GM23338 (cell line): ENCODE measurements at regions not wholly inside any gene's neighbourhood (a gene's known extent, or its start where the extent isn't known, plus 50 kb on each side); places are given as distances from the start of the nearest gene placed in this dataset.
"Not testable (repeated sequence)": the region's sequence is repeated elsewhere in the genome, so short reads cannot be mapped to it uniquely, and the experiment has no call there.

Experiments used
- ATAC-seq: fragments of 200-7000 bp; cut with Tn5 transposase; 3 replicates; pipeline ENCODE4 v1.9.1; 2020
- DNase-seq: peaks from one replicate; pipeline ENCODE4 v3.0.0-alpha.2; 2015; ENCODE audit warnings: low spot score
- H2AFZ ChIP-seq: fragments of 200-600 bp; sonication (generic); 2 replicates; pipeline ENCODE4 v1.8.0; 2016; ENCODE audit warnings: antibody characterized with exemption, mild to moderate bottlenecking, moderate library complexity
- H3F3A ChIP-seq: fragments of 200-600 bp; sonication (generic); replicated peaks from 2 replicates; pipeline ENCODE4 v1.8.0; 2017; ENCODE audit warnings: antibody characterized with exemption, mixed run types, low read depth
- H3K27ac ChIP-seq: fragments of 200-600 bp; sonication (generic); 2 replicates; pipeline ENCODE4 v1.6.1; 2016; ENCODE audit warnings: low read depth
- H3K27me3 ChIP-seq: fragments of 200-600 bp; sonication (generic); 2 replicates; pipeline ENCODE4 v1.8.0; 2016; ENCODE audit warnings: mild to moderate bottlenecking, mixed run types, moderate library complexity; ENCODE audit not compliant: insufficient read depth
- H3K36me3 ChIP-seq: fragments of 200-600 bp; sonication (generic); 2 replicates; pipeline ENCODE4 v1.8.0; 2016; ENCODE audit warnings: mild to moderate bottlenecking; ENCODE audit not compliant: insufficient read depth
- H3K4me1 ChIP-seq: fragments of 200-600 bp; sonication (generic); 2 replicates; pipeline ENCODE4 v1.8.0; 2016; ENCODE audit warnings: mild to moderate bottlenecking, moderate library complexity; ENCODE audit not compliant: insufficient read depth
- H3K4me2 ChIP-seq: fragments of 200-600 bp; sonication (generic); 2 replicates; pipeline ENCODE4 v1.7.1; 2017; ENCODE audit warnings: mixed run types
- H3K4me3 ChIP-seq: fragments of 200-600 bp; sonication (generic); 2 replicates; pipeline ENCODE4 v1.6.1; 2016; ENCODE audit warnings: mixed run types
- H3K79me2 ChIP-seq: fragments of 200-600 bp; sonication (generic); replicated peaks from 2 replicates; pipeline ENCODE4 v1.8.0; 2017; ENCODE audit warnings: mild to moderate bottlenecking; ENCODE audit not compliant: insufficient read depth
- H3K9me2 ChIP-seq: fragments of 200-600 bp; sonication (generic); 2 replicates; pipeline ENCODE4 v1.8.0; 2017; ENCODE audit not compliant: insufficient read depth
- H4K20me1 ChIP-seq: fragments of 200-600 bp; sonication (generic); replicated peaks from 2 replicates; pipeline ENCODE4 v1.8.0; 2017; ENCODE audit warnings: mild to moderate bottlenecking; ENCODE audit not compliant: insufficient read depth
- H3K27ac Mint-ChIP-seq: 2 replicates; pipeline ENCODE4 v1.8.0; 2020; ENCODE audit warnings: inconsistent platforms, mild to moderate bottlenecking, moderate library complexity, mixed read lengths
- H3K27me3 Mint-ChIP-seq: 3 replicates; pipeline ENCODE4 v1.8.0; 2022; ENCODE audit warnings: low read depth, mild to moderate bottlenecking, moderate library complexity, mixed read lengths, inconsistent platforms; ENCODE audit not compliant: insufficient read depth, poor library complexity
- H3K36me3 Mint-ChIP-seq: 3 replicates; pipeline ENCODE4 v1.8.0; 2021; ENCODE audit warnings: low read depth, mild to moderate bottlenecking, inconsistent platforms, moderate library complexity, mixed read lengths
- H3K4me1 Mint-ChIP-seq: 3 replicates; pipeline ENCODE4 v1.8.0; 2020; ENCODE audit warnings: mild to moderate bottlenecking, inconsistent platforms, mixed read lengths
- H3K4me3 Mint-ChIP-seq: 3 replicates; pipeline ENCODE4 v1.8.0; 2021; ENCODE audit warnings: moderate library complexity, mild to moderate bottlenecking, inconsistent platforms, mixed read lengths
- H3K9me3 Mint-ChIP-seq: 3 replicates; pipeline ENCODE4 v1.8.0; 2020; ENCODE audit warnings: moderate library complexity, mild to moderate bottlenecking, inconsistent platforms, mixed read lengths
- EZH2 ChIP-seq: fragments of 200-600 bp; sonication (generic); IDR thresholded peaks from one replicate; pipeline ENCODE4 v1.8.0; 2017; ENCODE audit warnings: antibody characterized with exemption, mild to moderate bottlenecking, low read depth; ENCODE audit not compliant: unreplicated experiment
- EZH2phosphoT487 ChIP-seq: fragments of 200-600 bp; sonication (generic); IDR thresholded peaks from one replicate; pipeline ENCODE4 v1.8.1; 2018; ENCODE audit warnings: antibody characterized with exemption; ENCODE audit not compliant: unreplicated experiment
- NANOG ChIP-seq: IDR thresholded peaks from 2 replicates; pipeline ENCODE4 v1.6.1; 2016; ENCODE audit warnings: antibody characterized with exemption, borderline replicate concordance
- STAT1 ChIP-seq: IDR thresholded peaks from one replicate; pipeline ENCODE4 v1.6.1; 2016; ENCODE audit warnings: antibody characterized with exemption; ENCODE audit not compliant: unreplicated experiment
- ZNF114 ChIP-seq: fragments of 250-450 bp; sonication (Bioruptor Pico); IDR thresholded peaks from 2 replicates; pipeline ENCODE4 v1.5.0; 2020; ENCODE audit warnings: mild to moderate bottlenecking, moderate library complexity
- ZNF331 ChIP-seq: fragments of 250-450 bp; sonication (Bioruptor Pico); IDR thresholded peaks from 2 replicates; pipeline ENCODE4 v1.5.0; 2020; ENCODE audit warnings: low read depth, mild to moderate bottlenecking, moderate library complexity
- ZNF462 ChIP-seq: fragments of 250-450 bp; sonication (Bioruptor Pico); IDR thresholded peaks from 2 replicates; pipeline ENCODE4 v1.5.0; 2020; ENCODE audit warnings: mild to moderate bottlenecking, moderate library complexity
- TF ChIP-seq, protein P1 (sequence below): IDR thresholded peaks from 2 replicates; pipeline ENCODE4 v1.6.1; 2016; ENCODE audit warnings: antibody characterized with exemption

DNA sequence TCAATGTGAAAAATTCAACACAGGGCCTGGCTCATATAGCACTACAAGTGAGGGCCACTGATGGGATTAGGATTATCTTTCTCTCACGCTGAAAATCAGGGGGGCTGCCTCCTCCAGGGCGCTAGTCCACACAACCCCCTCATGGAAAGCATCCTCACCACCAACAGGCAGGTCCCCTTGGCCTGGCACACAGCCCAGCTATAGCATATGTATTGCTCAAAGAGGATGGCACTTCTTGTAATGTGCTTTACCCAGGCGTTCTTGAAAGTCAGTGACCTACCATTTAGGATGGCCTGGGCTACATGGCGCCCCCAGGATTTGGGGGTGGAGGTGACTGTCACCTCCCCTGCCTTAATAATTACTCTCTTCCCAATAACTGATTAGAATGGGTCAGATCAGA is 71.0 kb upstream of the LSM6 start (continued):
- TF ChIP-seq ZNF462 (CRISPR knock-in tag) (no peak), EZH2phosphoT487 (no peak), NANOG (no peak), ZNF114 (CRISPR knock-in tag) (no peak), ZNF331 (CRISPR knock-in tag) (no peak), EZH2 (no peak), STAT1 (no peak)
- TF ChIP-seq, protein P1, sequence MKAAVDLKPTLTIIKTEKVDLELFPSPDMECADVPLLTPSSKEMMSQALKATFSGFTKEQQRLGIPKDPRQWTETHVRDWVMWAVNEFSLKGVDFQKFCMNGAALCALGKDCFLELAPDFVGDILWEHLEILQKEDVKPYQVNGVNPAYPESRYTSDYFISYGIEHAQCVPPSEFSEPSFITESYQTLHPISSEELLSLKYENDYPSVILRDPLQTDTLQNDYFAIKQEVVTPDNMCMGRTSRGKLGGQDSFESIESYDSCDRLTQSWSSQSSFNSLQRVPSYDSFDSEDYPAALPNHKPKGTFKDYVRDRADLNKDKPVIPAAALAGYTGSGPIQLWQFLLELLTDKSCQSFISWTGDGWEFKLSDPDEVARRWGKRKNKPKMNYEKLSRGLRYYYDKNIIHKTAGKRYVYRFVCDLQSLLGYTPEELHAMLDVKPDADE, result no peak

DNA sequence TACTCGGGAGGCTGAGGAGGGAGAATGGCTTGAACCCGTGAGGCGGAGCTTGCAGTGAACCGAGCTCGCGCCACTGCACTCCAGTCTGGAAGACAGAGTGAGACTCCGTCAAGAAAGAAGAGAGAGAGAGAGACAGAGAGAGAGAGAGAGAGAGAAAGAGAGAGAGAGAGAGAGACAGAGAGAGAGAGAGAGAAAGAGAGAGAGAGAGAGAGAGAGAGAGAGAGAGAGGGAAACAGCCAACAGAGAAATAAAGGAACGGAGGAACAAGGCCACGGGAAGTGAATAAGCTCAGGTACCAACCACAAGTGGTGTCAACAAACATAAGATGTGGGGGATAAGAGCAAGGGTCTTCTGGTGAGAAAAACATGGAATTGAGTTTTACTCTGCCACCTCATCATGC is 71.5 kb upstream of the LSM6 start:
- not testable (repeated sequence) for H3K27me3 ChIP-seq, H3K9me2 ChIP-seq, H3K4me3 Mint-ChIP-seq, H3K9me3 Mint-ChIP-seq, H3K79me2 ChIP-seq, H3K4me1 ChIP-seq, H3F3A ChIP-seq, H3K36me3 ChIP-seq, H3K27me3 Mint-ChIP-seq, H3K36me3 Mint-ChIP-seq, H3K4me2 ChIP-seq, DNase-seq, H3K4me1 Mint-ChIP-seq, H2AFZ ChIP-seq, ATAC-seq, H4K20me1 ChIP-seq, H3K27ac Mint-ChIP-seq, H3K4me3 ChIP-seq, H3K27ac ChIP-seq
